HG03159 (cell line): ENCODE measurements at regions not wholly inside any gene's neighbourhood (a gene's known extent, or its start where the extent isn't known, plus 50 kb on each side); places are given as distances from the start of the nearest gene placed in this dataset.
A peak's percentile ranks its signal among the peaks of the same experiment; 100 is the strongest.
"Not testable (repeated sequence)": the region's sequence is repeated elsewhere in the genome, so short reads cannot be mapped to it uniquely, and the experiment has no call there.

Experiments used
- ATAC-seq: cut with Tn5 transposase; IDR thresholded peaks from one replicate; pipeline ENCODE4 v1.9.1; 2021; ENCODE audit warnings: mild to moderate bottlenecking, moderate library complexity; ENCODE audit not compliant: unreplicated experiment

GRCh38 chr10:60523371-60523770 is 133.7 kb upstream of the ANK3 start:
- not testable (repeated sequence) for ATAC-seq

GRCh38 chr10:60522617-60523016 is 132.9 kb upstream of the ANK3 start:
- ATAC-seq, result no peak

GRCh38 chr10:60521974-60522405 is 132.3 kb upstream of the ANK3 start:
- ATAC-seq, result no peak

DNA sequence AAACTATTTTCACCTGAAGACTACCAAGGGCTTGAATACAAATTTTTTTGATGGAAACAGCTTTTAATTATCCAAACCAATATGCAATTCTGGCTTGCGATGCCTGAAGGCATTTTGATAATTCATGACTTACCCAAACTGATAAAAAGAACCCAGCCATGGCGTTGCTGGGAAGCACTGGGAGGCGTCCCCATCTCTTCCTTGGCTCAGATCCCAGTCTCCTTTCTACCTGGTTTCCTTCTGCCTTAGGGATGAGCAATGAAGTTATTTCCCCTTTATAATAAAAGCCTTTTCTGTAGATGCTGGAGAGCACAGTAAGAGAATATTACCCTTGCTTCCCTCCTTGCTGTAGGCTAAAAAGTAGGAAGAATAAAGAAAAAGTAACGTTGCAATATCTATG is 129.1 kb upstream of the ANK3 start:
- ATAC-seq, result no peak

DNA sequence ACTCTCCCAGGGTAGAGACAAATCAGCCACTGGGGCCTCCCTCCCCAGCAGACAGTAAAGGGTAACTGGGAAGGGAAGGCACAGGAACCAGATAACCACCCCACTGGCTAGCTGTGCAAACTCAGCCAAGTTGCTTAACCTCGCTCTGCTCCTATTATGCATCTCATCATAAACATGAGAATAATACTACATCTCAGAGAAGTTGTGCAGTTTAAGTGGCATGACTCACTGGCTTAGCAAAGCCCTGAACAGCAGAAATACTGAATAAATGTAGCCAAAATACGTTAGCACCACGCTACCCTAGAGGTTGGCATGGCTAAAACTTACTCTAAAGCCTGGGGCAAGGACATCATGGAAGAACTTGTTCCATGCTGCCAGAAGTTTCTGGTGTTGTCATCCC is 128.1 kb upstream of the ANK3 start:
- ATAC-seq, result no peak

DNA sequence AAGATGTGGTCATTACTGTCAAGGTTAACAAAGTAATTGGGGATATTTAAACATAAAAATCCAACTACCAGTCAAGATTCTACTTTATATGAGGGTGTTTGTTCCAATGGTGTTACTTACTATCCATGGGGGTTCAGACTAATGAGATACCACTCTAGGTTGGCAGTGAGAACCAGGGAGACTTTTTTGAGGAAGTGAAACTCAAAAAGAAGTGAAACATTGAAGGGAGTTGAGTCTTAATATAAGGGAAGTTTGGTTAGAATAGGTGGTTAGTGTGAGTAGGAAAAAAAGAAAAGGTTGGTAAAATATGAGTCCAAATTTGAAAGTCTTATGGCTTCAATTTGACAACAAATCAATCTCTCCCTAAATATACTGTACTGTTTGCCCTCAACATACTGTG is 123.6 kb upstream of the ANK3 start:
- peak; percentile 70 for ATAC-seq

GRCh38 chr10:60511477-60512229 is 122.0 kb upstream of the ANK3 start:
- no peak for ATAC-seq

DNA sequence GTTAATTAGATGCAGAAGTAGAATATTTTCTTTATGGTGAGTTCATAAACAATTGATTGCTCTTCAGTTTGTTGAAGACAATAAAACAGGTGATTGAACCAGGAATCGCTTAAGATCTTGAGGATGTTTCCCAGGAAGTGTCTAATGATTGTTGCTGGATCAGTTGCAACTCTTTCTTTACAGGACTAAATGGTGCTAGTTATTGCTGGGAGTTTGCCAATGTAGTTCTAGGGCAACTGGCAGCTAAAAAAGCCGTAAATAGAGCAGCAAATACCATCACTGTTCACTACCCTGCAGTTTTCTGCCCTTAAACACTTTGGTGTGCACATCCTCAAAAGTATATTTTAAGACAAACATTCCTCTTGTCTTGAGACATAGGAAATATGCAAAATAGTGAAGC is 119.2 kb upstream of the ANK3 start:
- no peak for ATAC-seq

GRCh38 chr10:60508037-60508436 is 118.4 kb upstream of the ANK3 start:
- ATAC-seq, result no peak

DNA sequence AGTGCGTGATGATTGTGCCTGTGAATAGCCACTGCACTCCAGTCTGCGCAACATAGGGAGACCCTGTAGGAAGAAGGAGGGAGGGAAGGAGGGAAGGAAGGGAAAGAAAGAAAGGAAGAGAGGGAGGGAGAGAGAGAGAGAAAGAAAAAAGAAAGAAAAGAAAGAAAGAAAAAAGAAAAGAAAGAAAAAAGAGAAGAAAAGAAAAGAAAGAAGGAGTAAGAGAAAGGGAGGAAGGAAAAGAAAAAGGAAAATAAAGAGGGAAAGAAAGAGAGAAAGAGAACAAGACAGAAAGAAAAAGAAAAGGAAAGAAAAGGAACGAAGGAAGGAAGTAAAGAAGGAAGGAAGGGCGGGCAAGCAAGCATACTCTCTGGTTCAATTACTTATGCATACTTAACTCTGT is 112.9 kb upstream of the ANK3 start:
- no peak for ATAC-seq

GRCh38 chr10:60498985-60499384 is 109.3 kb upstream of the ANK3 start:
- ATAC-seq, result no peak

GRCh38 chr10:60497364-60497763 is 107.7 kb upstream of the ANK3 start:
- ATAC-seq, result no peak

- no peak for ATAC-seq
Measured at GRCh38 chr10:60496181-60496580, 106.5 kb upstream of the ANK3 start.

GRCh38 chr10:60495338-60496055 is 105.8 kb upstream of the ANK3 start:
- no peak for ATAC-seq

DNA sequence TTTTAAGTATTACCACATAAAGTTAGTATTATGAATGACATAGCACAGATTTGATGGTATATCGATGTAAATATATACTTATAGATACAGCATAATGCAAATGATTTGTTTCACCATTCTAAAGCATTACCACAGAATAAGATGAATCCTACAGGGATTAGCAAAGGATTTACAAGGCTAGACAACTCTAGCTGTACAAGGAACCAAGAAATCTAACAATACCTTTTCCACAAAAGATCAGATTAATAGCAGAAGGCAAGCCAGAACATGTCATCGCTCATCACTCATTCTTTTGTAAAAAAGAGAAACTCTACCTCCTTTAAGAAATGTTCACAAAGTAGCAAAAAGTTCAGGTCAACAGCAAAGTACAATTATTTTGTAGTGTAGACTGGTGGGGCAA is 105.1 kb upstream of the ANK3 start:
- no peak for ATAC-seq

DNA sequence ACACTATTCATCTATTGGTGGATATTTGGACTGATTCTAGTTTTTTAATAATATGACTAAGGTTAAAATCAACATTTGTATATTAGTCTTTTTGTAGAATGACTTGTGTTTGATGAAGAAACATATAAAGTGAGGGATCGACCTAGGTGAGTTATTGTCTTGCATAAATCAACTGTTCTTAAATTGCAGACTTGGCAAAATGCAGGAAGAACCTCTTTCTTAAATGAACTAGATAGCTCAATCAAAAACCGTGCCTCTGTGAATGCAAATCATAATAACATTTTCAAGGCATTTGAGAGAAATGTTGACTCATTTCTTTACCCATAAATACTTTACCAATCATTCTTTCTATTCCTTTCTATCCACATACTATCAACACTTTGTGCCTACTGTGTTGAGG is 101.5 kb upstream of the ANK3 start:
- ATAC-seq, result no peak

DNA sequence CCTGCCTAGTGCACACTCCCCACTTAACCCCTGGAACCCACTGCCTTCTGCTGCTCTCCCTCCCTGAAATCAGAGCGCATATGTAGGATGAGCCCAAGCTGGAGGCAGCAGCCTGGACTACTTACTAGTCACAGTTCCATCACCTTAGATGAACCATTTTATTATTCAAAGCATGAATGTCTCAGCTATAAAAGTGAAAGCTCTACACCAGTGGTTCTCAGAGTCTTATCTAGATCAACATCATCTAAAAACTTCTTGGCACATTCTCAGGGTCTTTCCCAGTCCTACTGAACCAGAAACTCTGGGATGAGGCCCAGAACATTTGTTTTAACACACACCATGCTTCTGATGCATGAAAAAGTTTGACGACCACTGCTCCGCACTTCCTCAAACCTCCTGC is 100.3 kb upstream of the ANK3 start:
- ATAC-seq, result no peak

GRCh38 chr10:60488111-60488669 is 98.5 kb upstream of the ANK3 start:
- no peak for ATAC-seq

DNA sequence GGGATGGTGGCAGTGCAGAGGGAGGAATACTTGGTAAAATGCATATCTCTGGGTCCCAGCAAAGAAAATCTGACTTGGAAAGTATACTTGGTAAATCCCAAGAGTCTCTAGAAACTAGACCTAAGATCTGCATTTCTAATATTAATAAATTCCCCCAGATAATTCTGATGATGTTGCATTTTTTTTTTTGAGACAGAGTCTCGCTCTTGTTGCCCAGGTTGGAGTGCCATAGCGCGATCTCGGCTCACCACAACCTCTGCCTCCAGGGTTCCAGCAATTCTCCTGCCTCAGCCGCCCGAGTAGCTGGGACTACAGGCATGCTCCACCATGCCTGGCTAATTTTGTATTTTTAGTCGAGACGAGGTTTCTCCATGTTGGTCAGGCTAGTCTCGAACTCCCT is 97.9 kb upstream of the ANK3 start:
- no peak for ATAC-seq

GRCh38 chr10:60485025-60485424 is 95.3 kb upstream of the ANK3 start:
- ATAC-seq, result no peak

GRCh38 chr10:60480865-60481563 is 91.3 kb upstream of the ANK3 start:
- no peak for ATAC-seq
